Activated naive CD4-positive, alpha-beta T cell treated with anti-CD3 and anti-CD28 coated beads for 36 hours (primary cell): ENCODE measurements at regions not wholly inside any gene's neighbourhood (a gene's known extent, or its start where the extent isn't known, plus 50 kb on each side); places are given as distances from the start of the nearest gene placed in this dataset.
"Not testable (repeated sequence)": the region's sequence is repeated elsewhere in the genome, so short reads cannot be mapped to it uniquely, and the experiment has no call there.

Source experiments
- CTCF ChIA-PET: fragments of 350-600 bp; sonication (Branson Sonifier 250); formaldehyde crosslinking; loops from one replicate; lab custom pipeline; 2021; ENCODE audit warnings: antibody characterized with exemption; lab: Charles Lee
- DNase-seq: peaks from one replicate; pipeline ENCODE4 v3.0.0-alpha.2; 2020
- H3K27ac Mint-ChIP-seq: one replicate; pipeline ENCODE4 v1.8.0; 2021; ENCODE audit warnings: mild to moderate bottlenecking, mixed read lengths
- H3K27me3 Mint-ChIP-seq: one replicate; pipeline ENCODE4 v1.8.0; 2021; ENCODE audit warnings: low read depth, mixed read lengths
- H3K36me3 Mint-ChIP-seq: one replicate; pipeline ENCODE4 v1.8.0; 2021; ENCODE audit warnings: low read depth, mixed read lengths
- H3K4me1 Mint-ChIP-seq: one replicate; pipeline ENCODE4 v1.8.0; 2021; ENCODE audit warnings: low read depth, mixed read lengths
- H3K4me3 Mint-ChIP-seq: one replicate; pipeline ENCODE4 v1.8.0; 2021; ENCODE audit warnings: mild to moderate bottlenecking, moderate library complexity, mixed read lengths
- H3K9me3 Mint-ChIP-seq: one replicate; pipeline ENCODE4 v1.8.0; 2021; ENCODE audit warnings: mixed read lengths
- intact Hi-C: fragments of 100-400 bp; cut with micrococcal nuclease; formaldehyde crosslinking; loops from one replicate; pipeline ENCODE4 v1.15.1; 2023

- CTCF ChIA-PET, H3K4me3 Mint-ChIP-seq, H3K4me1 Mint-ChIP-seq, intact Hi-C loops, H3K9me3 Mint-ChIP-seq, H3K27ac Mint-ChIP-seq, H3K36me3 Mint-ChIP-seq, DNase-seq, H3K27me3 Mint-ChIP-seq: not testable (repeated sequence)
Measured at GRCh38 chr6:121720867-121721266, 285.4 kb downstream of the GJA1 start.

DNA sequence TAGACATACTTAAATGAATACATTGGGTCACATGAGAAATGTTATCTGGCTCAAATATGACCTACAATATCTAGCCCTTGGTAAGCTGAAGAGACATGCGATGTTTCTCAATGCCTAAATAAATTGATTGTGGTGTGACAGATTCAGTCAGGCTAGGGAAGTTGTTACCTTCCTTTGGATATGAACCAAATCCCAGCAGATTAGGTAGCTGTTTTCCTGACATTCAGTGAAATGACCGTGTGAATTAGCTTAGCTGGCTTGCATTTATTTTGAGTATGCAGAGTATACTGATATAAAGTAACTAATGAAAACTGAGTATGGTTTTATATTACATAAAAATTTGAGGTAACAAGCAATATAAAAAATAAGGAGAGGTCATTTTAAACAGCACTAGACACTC lies 288.2 kb downstream of the GJA1 start:
- CTCF ChIA-PET: interaction anchor here (0.6 kb wide), 1 partner anchor 190 kb away, joined by 3 read pairs; no protein-coding TSS in a partner anchor
- no peaks in the 10 kb centered on the region for H3K27me3 Mint-ChIP-seq
- DNase-seq: no peak
- no peak overlapping the region for H3K27ac Mint-ChIP-seq
- intact Hi-C loops: no loop called here
- H3K4me3 Mint-ChIP-seq: no peak overlapping the region
- no peaks in the 10 kb centered on the region for H3K36me3 Mint-ChIP-seq
- H3K9me3 Mint-ChIP-seq: peaks cover 7% of the 10 kb centered on the region
- H3K4me1 Mint-ChIP-seq: no peaks in the 10 kb centered on the region

GRCh38 chr6:121724576-121724975 lies 289.1 kb downstream of the GJA1 start:
- Mint-ChIP-seq H3K27ac (no peak overlapping the region), H3K36me3 (no peaks in the 10 kb centered on the region), H3K4me3 (no peak overlapping the region), H3K27me3 (no peaks in the 10 kb centered on the region), H3K4me1 (no peaks in the 10 kb centered on the region), H3K9me3 (peaks cover 7% of the 10 kb centered on the region)
- DNase-seq: no peak
- CTCF ChIA-PET: interaction anchor here (0.7 kb wide), 1 partner anchor 421 kb away, joined by 3 read pairs; no protein-coding TSS in a partner anchor
- intact Hi-C loops: no loop called here

- Mint-ChIP-seq H3K27me3 (no peaks in the 10 kb centered on the region), H3K4me1 (no peaks in the 10 kb centered on the region), H3K9me3 (peaks cover 8% of the 10 kb centered on the region), H3K36me3 (peaks cover 5% of the 10 kb centered on the region), H3K4me3 (no peak overlapping the region), H3K27ac (no peak overlapping the region)
- CTCF ChIA-PET: no interaction called here
- intact Hi-C loops: no loop called here
- DNase-seq: no peak
Measured at GRCh38 chr6:121726596-121726995, 291.1 kb downstream of the GJA1 start.

DNA sequence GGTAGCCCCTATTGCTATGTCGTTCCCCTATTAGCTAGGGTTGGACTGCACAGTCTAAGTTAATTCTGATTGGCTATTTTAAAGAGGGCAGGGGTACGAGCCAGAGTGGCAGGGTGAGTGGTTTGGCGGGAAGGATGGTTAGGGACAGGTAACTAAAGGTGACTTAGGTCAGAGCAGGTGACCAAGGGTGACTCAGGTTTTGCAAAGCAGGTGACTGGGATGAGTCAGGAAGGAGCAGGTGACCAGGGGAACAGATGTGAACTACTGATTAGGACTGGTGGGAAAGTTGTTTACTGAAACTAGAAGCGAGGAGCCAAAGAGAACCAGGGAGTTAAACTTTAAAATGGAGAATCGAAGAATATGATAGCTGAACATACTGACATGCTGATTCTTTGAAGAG lies 295.2 kb downstream of the GJA1 start:
- H3K4me3 Mint-ChIP-seq: no peak overlapping the region
- H3K9me3 Mint-ChIP-seq: peaks cover 8% of the 10 kb centered on the region
- DNase-seq: no peak

GRCh38 chr6:121731381-121731780 lies 295.9 kb downstream of the GJA1 start:
- intact Hi-C loops: no loop called here

More for the DNA sequence above, 295.2 kb downstream of the GJA1 start:
- Mint-ChIP-seq H3K4me1 (no peaks in the 10 kb centered on the region), H3K27me3 (no peaks in the 10 kb centered on the region), H3K36me3 (peaks cover 5% of the 10 kb centered on the region), H3K27ac (no peak overlapping the region)
- CTCF ChIA-PET: no interaction called here
- intact Hi-C loops: no loop called here

DNA sequence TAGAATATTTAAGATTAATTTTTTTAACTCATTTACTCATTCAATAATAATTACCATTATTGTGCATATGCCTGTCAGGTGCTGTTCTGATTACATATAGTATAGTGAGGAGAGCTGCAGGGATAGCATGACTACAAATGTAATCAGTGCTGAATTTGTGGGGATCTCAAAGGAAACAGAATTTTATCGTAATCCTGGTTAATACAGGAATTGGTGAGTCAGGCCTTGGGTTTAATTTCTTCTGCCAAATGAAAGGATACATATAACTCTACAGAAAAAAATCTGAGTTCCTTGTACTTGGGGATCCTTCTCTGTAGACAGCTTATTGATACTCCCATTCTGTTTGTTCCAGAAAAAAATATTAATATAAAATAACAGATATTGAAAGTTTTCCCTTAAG lies 297.2 kb downstream of the GJA1 start:
- no peaks in the 10 kb centered on the region for H3K27me3 Mint-ChIP-seq
- no peak overlapping the region for H3K27ac Mint-ChIP-seq
- H3K9me3 Mint-ChIP-seq: peaks cover 8% of the 10 kb centered on the region
- CTCF ChIA-PET: interaction anchor here (0.8 kb wide), 1 partner anchor 117 kb away, joined by 3 read pairs; no protein-coding TSS in a partner anchor
- intact Hi-C loops: no loop called here
- H3K4me3 Mint-ChIP-seq: no peak overlapping the region
- no peaks in the 10 kb centered on the region for H3K4me1 Mint-ChIP-seq
- DNase-seq: no peak
- H3K36me3 Mint-ChIP-seq: peaks cover 5% of the 10 kb centered on the region

More at GRCh38 chr6:121731381-121731780, 295.9 kb downstream of the GJA1 start:
- Mint-ChIP-seq H3K27ac (no peak overlapping the region), H3K9me3 (peaks cover 8% of the 10 kb centered on the region), H3K36me3 (peaks cover 5% of the 10 kb centered on the region), H3K27me3 (no peaks in the 10 kb centered on the region), H3K4me3 (no peak overlapping the region), H3K4me1 (no peaks in the 10 kb centered on the region)
- CTCF ChIA-PET: no interaction called here
- no peak for DNase-seq

- intact Hi-C loops: no loop called here
- Mint-ChIP-seq H3K27me3 (no peaks in the 10 kb centered on the region), H3K4me3 (no peak overlapping the region), H3K27ac (no peak overlapping the region), H3K9me3 (peaks cover 8% of the 10 kb centered on the region), H3K36me3 (peaks cover 5% of the 10 kb centered on the region), H3K4me1 (no peaks in the 10 kb centered on the region)
- DNase-seq: no peak
- CTCF ChIA-PET: interaction anchor here (0.8 kb wide), 1 partner anchor 117 kb away, joined by 3 read pairs; no protein-coding TSS in a partner anchor
Measured at GRCh38 chr6:121733234-121733633, 297.8 kb downstream of the GJA1 start.

DNA sequence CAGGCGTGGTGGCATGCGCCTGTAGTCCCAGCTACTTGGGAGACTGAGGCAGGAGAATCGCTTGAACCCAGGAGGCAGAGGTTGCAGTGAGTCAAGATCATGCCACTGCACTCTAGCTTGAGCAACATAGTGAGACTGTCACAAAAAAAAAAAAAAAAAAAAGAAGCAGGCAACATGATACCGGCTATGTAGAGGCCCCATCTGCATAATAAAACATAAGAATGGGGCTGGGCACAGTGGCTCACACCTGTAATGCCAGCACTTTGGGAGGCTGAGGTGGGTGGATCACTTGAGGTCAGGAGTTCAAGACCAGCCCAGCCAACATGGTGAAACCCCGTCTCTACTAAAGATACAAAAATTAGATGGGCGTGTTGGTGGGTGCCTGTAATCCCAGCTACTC lies 304.7 kb downstream of the GJA1 start:
- H3K36me3 Mint-ChIP-seq, intact Hi-C loops: not testable (repeated sequence)

GRCh38 chr6:121743691-121744090 lies 308.2 kb downstream of the GJA1 start:
- Mint-ChIP-seq H3K4me1 (no peaks in the 10 kb centered on the region), H3K36me3 (no peaks in the 10 kb centered on the region), H3K9me3 (peaks cover 6% of the 10 kb centered on the region), H3K27ac (no peak overlapping the region), H3K27me3 (no peaks in the 10 kb centered on the region), H3K4me3 (no peak overlapping the region)
- no peak for DNase-seq
- intact Hi-C loops: no loop called here
- CTCF ChIA-PET: no interaction called here

More for the DNA sequence above, 304.7 kb downstream of the GJA1 start:
- H3K4me1 Mint-ChIP-seq, DNase-seq, H3K27me3 Mint-ChIP-seq, H3K9me3 Mint-ChIP-seq, H3K4me3 Mint-ChIP-seq, H3K27ac Mint-ChIP-seq: not testable (repeated sequence)
- CTCF ChIA-PET: interaction anchor here (0.6 kb wide), 1 partner anchor 78 kb away, joined by 3 read pairs; no protein-coding TSS in a partner anchor

GRCh38 chr6:121748376-121748775 lies 312.9 kb downstream of the GJA1 start:
- Mint-ChIP-seq H3K36me3 (no peaks in the 10 kb centered on the region), H3K9me3 (no peaks in the 10 kb centered on the region), H3K4me1 (no peaks in the 10 kb centered on the region), H3K27ac (no peak overlapping the region), H3K27me3 (no peaks in the 10 kb centered on the region), H3K4me3 (no peak overlapping the region)
- DNase-seq: no peak
- CTCF ChIA-PET: no interaction called here
- intact Hi-C loops: no loop called here

GRCh38 chr6:121748850-121749249 lies 313.4 kb downstream of the GJA1 start:
- H3K4me3 Mint-ChIP-seq: no peak overlapping the region
- DNase-seq: no peak
- H3K4me1 Mint-ChIP-seq: no peaks in the 10 kb centered on the region
- no peaks in the 10 kb centered on the region for H3K9me3 Mint-ChIP-seq
- H3K27ac Mint-ChIP-seq: no peak overlapping the region
- H3K36me3 Mint-ChIP-seq: no peaks in the 10 kb centered on the region
- intact Hi-C loops: no loop called here
- no peaks in the 10 kb centered on the region for H3K27me3 Mint-ChIP-seq
- CTCF ChIA-PET: no interaction called here

GRCh38 chr6:121755485-121755884 lies 320.0 kb downstream of the GJA1 start:
- CTCF ChIA-PET: interaction anchor here (0.6 kb wide), 1 partner anchor 76 kb away, joined by 4 read pairs; no protein-coding TSS in a partner anchor
- Mint-ChIP-seq H3K9me3 (no peaks in the 10 kb centered on the region), H3K4me3 (no peak overlapping the region), H3K27ac (no peak overlapping the region), H3K36me3 (no peaks in the 10 kb centered on the region), H3K4me1 (no peaks in the 10 kb centered on the region), H3K27me3 (no peaks in the 10 kb centered on the region)
- DNase-seq: no peak
- intact Hi-C loops: no loop called here
